ENCODE measurements at regions not wholly inside any gene's neighbourhood (a gene's known extent, or its start where the extent isn't known, plus 50 kb on each side); places are given as distances from the start of the nearest gene placed in this dataset.

- no peak for TF ChIP-seq CTCF (IDR thresholded peaks at IDR 0.05; ENCODE audit: control insufficient read depth, extremely low read depth, insufficient read depth)
- no peak for DNase-seq (ENCODE audit: low read depth)
- H3K4me3 ChIP-seq (ENCODE audit: low read depth, low read length): no peak overlapping the region
Observed at GRCh38 chr20:60895363-60896079, 356.5 kb upstream of the CDH4 start.

GRCh38 chr20:60897976-60898375 lies 354.1 kb upstream of the CDH4 start:
- DNase-seq (ENCODE audit: low read depth): no peak
- no peak for TF ChIP-seq CTCF (IDR thresholded peaks at IDR 0.05; ENCODE audit: control insufficient read depth, extremely low read depth, insufficient read depth)
- H3K4me3 ChIP-seq (ENCODE audit: low read depth, low read length): no peak overlapping the region

GRCh38 chr20:60899320-60899719 lies 352.7 kb upstream of the CDH4 start:
- no peak for TF ChIP-seq CTCF (IDR thresholded peaks at IDR 0.05; ENCODE audit: control insufficient read depth, extremely low read depth, insufficient read depth)

GRCh38 chr20:60900618-60901017 lies 351.4 kb upstream of the CDH4 start:
- DNase-seq (ENCODE audit: low read depth): no peak
- no peak overlapping the region for H3K4me3 ChIP-seq (ENCODE audit: low read depth, low read length)
- TF ChIP-seq CTCF (IDR thresholded peaks at IDR 0.05; ENCODE audit: control insufficient read depth, extremely low read depth, insufficient read depth): no peak

More at GRCh38 chr20:60899320-60899719, 352.7 kb upstream of the CDH4 start:
- H3K4me3 ChIP-seq (ENCODE audit: low read depth, low read length): no peak overlapping the region
- DNase-seq (ENCODE audit: low read depth): no peak

- DNase-seq (ENCODE audit: low read depth): no peak
- no peak overlapping the region for H3K4me3 ChIP-seq (ENCODE audit: low read depth, low read length)
- no peak for TF ChIP-seq CTCF (IDR thresholded peaks at IDR 0.05; ENCODE audit: control insufficient read depth, extremely low read depth, insufficient read depth)
Observed at GRCh38 chr20:60901831-60902230, 350.2 kb upstream of the CDH4 start.

GRCh38 chr20:60903325-60903971 lies 348.6 kb upstream of the CDH4 start:
- no peak for DNase-seq (ENCODE audit: low read depth)
- no peak for TF ChIP-seq CTCF (IDR thresholded peaks at IDR 0.05; ENCODE audit: control insufficient read depth, extremely low read depth, insufficient read depth)

More at GRCh38 chr20:60903325-60903971, 348.6 kb upstream of the CDH4 start:
- H3K4me3 ChIP-seq (ENCODE audit: low read depth, low read length): no peak overlapping the region
